HG03565 (cell line): ENCODE measurements at regions not wholly inside any gene's neighbourhood (a gene's known extent, or its start where the extent isn't known, plus 50 kb on each side); places are given as distances from the start of the nearest gene placed in this dataset.
"Not testable (repeated sequence)": the region's sequence is repeated elsewhere in the genome, so short reads cannot be mapped to it uniquely, and the experiment has no call there.

Experiments used
- ATAC-seq: cut with Tn5 transposase; IDR thresholded peaks from one replicate; pipeline ENCODE4 v1.9.1; 2021; ENCODE audit warnings: mild to moderate bottlenecking, moderate library complexity; ENCODE audit not compliant: unreplicated experiment

DNA sequence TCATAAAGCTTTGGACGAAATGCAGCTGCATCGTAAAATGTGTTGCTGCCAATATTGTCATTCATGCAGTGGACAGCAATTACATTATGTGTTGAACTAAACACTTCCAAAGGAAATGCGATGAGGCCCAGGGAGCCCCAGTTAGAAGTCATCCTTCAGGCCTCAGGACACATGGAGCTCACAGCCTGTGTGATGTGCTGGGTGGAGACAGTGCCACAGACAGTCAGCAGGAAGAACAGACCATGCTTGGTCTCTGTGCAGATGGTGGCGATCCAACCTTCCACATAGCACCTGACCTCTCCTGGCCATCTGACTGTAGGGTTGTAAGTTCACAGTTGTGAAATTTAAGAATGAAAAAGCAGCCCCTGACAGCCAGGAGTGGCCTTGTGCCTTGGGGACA, 118.3 kb upstream of the ALKAL2 start:
- no peak for ATAC-seq

DNA sequence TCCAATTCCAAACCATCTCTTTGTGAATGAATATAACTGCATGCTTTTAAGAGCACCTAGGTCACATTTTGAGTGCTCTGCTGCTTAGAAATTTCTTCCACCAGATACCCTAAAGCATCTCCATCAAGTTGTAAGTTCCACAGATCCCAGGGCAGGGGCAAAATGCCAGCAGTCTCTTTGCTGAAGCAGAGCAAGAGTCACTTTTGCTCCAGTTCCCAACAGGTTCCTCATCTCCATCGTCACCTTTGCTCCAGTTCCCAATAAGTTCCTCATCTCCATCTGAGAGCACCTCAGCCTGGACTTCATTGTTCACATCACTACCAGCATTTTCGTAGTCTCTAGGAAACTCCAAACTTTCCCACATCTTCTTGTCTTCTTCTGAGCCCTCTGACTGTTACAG, 116.7 kb upstream of the ALKAL2 start:
- ATAC-seq = no peak

DNA sequence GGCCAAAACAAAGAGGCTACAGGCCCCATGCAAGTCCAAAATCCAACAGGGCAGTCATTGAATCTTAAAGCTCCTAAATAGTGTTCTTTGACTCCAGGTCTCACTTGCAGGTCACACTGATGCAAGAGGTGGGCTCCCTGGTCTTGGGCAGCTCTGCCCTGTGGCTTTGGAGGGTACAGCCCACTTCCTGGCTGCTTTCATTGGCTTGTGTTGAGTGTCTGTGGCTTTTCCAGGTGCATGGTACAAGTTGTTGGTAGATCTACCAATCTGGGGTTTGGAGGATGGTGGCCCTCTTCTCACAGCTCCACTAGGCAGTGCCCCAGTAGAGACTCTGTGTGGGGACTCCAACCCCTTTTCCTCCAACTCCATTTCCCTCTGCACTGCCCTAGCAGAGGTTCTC, 115.8 kb upstream of the ALKAL2 start:
- ATAC-seq = no peak

DNA sequence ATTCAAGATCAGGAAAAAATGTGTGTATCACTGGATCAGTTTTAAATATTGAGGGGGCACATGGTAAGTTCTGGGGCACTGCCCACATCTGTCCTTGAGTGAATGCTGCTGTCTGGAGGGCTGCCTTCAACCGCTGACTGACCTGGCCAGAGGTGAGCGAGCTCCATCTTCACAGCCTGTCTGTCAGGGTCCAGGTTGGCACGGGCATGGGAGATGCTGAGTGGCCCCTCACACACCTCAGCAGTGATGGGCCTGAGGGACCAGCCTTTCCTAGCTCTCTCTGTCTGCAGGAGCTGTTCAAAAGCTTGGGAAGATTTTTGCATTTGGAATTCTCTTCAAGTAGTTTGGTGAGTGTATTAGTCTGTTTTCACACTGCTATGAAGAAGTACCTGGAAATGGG, 114.8 kb upstream of the ALKAL2 start:
- no peak for ATAC-seq

DNA sequence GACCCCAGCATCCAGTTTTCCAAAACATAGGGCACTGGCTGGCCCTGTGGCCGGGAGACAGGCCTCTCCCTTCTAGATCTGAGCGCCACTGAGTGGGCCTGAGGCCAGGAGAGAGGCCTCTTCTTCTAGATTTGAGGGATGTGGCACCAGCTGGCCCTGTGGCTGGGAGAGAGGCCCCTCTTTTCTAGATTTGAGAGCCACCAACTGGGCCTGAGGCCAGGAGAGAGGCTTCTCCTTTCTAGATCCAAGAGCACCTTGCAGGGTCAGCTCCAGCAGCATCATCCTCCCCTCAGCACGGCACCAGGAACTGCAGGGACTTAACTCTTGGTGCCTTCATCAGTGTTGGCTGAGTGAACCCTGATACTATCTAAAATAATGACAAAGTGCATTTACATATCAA, 114.3 kb upstream of the ALKAL2 start:
- no peak for ATAC-seq

DNA sequence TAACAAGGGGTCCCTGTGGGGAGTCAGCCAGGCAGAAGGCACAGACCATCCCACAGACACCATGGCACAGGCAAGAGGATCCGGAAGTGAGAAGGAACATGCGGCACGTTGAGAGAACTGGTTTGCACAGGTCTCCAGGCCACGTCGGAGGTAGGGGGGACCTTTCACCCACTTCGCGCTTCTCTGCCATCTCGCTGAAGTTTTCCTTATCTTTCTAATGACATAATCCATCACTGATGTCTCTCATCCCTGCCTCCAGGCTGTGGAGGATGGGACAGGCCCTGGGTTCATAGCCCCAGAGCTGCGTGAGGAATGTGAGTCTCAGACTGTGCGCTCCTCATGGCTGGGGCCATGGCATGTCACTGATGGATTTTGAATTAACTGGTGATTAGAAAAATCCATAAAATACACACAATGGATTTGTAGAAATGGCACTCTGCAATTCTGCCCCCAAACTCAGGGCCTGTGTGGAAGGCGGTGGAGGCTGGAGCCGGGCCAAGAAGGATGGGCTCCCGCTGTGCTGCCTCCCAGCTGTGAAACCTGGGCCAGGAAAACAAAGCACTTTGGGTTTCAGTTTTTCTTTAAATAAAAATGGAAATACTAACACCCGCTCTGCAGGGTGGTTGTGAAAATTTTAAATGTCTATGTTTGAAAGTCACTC, 113.3 kb upstream of the ALKAL2 start:
- no peak for ATAC-seq

DNA sequence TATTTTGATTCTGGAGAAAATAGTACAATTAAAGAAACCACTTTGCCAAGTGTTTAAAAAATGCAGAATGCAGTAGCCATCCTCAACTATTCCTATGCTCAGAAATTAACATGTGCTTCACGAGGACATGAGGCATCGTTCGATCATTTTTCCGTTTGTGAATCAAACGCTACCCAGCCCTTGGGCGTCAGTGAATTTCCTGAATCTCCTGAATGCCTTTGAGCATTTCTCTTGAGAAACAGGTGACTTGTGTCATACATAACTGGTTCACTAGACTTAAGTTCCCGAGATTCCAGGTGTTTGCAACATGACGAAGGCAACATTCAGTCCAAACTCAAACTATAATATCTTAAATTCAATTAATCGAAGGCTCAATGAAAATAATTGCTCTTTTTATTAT, 110.0 kb upstream of the ALKAL2 start:
- no peak for ATAC-seq

DNA sequence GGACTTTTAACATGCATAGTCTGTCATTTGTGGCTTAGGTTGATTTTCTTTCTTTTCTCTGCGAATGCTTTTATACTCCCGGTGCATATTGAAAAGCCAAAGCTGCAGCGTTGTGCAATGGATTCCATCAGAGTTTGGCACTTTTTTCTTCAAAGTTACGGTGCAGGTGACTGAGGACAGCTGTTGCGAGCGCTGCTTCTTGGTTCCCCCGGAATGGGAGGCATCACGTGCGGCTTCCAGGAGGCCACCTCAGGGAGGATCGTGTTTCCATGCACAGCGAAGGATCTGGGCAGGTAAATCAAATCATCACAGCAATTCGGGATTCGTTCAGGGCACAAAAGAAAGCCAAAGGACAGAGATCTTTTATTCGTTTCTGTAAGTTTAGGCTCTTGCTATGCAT, 109.6 kb upstream of the ALKAL2 start:
- ATAC-seq = no peak

DNA sequence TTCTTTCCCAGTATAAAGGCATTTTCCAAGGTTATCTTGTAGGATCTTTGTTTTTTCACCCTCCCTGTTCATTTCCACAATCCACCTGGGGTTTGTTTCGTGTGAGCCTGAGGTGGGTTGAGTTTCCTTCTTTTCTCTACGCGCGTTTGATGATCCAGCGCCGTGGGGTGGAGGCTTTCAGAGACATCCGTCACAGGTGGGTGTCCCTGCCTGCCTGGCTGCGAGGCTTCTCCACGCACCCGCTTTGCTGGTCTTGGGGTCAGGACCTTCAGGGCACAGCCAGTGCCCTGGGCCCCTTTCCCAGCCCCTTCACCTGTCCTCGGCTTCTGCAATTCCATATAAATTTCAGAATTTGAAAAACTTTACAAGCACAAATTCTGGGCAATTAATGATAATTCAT, 109.0 kb upstream of the ALKAL2 start:
- ATAC-seq = no peak

DNA sequence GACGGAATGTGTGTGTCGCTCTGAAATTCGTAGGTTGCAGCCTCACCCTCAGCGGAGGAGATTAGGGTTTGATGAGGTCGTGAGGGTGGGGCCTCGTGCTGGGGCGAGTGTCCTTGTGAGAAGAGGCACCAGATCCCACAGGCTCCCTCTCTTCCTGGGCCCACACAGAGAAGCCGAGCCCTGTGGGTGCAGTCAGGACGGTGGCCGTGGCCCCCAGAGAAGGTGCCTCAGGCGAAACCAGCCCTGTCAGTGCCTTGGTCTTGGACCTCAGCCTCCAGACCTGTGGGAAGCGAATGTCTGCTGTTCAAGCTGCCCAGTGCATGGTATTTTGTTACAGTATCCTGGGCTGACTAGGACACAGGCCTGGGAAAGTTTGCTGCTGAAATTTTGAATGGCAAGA, 108.0 kb upstream of the ALKAL2 start:
- no peak for ATAC-seq

DNA sequence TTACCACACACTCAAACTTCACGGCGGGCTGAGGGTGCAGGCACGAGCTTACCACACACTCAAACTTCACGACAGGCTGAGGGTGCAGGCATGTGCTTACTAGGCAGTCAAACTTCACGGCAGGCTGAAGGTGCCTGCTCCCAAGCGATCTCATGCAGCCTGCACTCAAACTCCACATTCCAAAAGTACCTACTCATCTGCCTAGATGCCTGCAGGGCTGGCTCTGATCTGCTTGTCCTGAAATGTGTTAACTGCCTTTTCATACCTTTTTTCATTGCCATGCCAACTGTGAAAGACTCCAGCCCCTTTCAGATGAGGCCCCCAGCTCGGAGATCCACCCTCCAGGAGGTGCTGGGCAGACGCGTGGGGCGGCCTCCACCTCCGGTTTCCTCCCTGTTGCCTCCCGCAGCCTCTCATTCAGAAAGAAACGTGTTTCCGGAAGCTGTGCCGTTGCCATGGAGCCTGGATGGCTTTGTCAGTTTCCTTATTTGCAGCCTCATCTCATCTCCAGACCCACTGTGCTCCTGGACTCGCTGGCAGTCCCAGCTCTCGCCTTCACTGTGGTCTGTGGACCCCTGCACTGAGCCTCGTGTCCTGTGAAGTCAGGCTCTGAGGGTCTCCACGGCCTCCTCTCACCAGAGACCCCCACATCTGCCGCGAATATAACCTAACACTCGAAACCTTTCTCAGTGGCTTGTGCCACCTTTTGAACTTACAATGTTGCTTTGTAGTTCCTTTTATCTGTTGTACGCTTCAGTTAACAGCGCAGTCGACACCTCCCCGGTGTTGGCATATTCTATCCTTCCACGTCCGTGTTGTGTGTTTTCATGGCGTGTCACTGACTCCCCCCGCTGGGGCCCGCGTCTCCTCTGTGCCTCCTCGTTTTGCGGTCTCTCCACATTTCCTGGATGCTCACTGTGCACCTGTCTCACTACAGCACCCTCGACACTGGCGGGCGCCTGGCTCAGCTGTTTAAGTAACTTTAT, 106.1 kb upstream of the ALKAL2 start:
- peak; percentile 73 for ATAC-seq

DNA sequence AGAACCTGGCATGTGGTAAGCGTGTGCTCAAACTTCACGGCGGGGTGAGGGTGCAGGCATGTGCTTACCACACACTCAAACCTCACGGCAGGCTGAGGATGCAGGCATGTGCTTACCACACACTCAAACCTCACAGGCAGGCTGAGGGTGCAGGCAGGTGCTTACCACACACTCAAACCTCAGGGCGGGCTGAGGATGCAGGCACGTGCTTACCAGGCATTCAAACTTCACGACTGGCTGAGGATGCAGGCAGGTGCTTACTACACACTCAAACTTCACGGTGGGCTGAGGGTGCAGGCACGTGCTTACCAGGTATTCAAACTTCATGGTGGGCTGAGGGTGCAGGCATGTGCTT, 105.0 kb upstream of the ALKAL2 start:
- no peak for ATAC-seq

DNA sequence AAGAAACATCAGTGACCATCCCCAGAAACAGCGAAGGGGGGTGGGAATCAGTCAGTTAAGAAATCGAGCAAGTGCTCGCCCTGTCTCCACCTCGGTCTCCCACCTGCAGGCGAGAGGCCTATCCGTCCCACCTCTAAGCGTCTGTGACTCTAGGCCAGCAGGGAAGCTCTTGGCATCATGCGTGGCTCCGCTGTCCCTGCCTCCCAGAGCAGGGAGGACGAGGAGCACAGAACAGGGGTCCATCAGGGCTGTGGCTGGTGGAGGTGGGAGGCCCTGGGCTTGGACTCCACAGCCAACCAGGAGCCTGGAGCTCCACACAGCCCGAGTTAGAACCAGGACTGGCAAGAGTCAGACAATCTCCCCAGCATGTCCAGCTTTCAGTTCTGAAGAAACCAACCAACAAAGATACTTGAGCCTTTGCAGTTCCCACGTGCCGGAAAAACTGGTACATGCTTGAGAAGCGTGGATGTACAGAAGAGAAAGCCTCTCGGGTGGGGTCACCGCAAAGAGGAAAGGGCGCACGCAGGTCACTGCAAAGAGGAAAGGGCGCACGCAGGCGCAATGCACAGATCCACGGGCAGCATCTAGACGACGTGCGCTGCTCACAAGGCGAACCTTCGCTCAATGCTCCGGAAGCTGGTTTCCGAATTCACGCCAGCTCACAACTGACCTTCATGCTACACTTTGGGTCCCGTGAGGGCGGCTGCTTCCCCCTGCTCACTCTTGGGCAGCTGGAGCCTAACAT, 104.5 kb upstream of the ALKAL2 start:
- ATAC-seq = no peak

DNA sequence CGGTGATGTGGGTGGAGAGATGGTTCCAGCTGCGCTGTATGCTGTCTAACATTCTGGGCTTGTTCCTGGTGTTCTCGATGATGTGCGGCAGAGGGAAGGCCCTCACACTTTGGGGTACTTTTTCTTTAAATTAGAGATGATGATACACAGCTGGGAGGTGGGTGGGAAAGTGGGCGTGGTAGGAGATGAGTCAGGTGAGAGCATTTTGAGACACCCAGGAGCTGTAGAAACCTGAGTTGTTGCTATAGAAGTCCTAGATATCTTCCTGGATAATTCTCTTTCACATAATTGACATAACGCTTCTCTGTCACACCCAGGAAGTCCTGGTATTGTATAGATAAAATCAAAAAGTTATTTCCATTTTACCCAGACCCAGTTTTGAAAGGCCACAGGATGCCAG, 103.8 kb upstream of the ALKAL2 start:
- ATAC-seq = no peak

DNA sequence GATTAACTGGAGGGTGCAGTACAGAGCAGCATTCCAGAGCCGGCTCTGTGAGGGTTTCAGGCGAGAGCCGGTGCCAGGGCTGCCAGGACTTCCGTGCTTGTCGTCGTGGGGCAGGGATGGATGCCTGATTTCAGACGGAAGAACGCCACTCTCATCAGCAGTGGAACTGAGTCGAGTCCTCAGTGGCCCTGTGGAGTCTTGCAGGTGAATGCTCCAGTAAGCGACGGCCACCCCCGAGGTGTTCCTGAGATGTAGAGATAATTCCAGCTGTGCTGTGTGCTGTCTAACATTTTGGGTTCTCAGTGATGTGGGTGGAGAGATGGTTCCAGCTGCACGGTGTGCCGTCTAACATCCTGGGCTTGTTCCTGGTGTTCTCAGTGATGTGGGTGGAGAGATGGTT, 103.1 kb upstream of the ALKAL2 start:
- no peak for ATAC-seq

DNA sequence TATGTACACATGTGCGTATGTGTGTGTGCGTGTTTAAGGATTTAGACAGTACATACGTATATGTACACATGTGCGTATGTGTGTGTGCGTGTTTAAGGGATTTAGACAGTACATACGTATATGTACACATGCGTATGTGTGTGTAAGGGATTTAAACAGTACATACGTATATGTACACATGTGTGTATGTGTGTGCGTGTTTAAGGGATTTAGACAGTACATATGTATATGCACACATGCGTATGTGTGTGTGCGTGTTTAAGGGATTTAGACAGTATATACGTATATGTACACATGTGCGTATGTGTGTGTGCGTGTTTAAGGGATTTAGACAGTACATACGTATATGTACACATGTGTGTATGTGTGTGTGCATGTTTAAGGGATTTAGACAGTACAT, 102.1 kb upstream of the ALKAL2 start:
- ATAC-seq = not testable (repeated sequence)

DNA sequence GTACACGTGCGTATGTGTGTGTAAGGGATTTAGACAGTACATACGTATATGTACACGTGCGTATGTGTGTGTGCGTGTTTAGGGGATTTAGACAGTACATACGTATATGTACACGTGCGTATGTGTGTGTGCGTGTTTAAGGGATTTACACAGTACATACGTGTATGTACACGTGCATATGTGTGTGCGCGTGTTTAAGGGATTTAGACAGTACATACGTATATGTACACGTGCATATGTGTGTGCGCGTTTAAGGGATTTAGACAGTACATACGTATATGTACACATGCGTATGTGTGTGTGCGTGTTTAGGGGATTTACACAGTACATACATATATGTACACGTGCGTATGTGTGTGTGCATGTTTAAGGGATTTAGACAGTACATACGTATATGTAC, 100.9 kb upstream of the ALKAL2 start:
- not testable (repeated sequence) for ATAC-seq

DNA sequence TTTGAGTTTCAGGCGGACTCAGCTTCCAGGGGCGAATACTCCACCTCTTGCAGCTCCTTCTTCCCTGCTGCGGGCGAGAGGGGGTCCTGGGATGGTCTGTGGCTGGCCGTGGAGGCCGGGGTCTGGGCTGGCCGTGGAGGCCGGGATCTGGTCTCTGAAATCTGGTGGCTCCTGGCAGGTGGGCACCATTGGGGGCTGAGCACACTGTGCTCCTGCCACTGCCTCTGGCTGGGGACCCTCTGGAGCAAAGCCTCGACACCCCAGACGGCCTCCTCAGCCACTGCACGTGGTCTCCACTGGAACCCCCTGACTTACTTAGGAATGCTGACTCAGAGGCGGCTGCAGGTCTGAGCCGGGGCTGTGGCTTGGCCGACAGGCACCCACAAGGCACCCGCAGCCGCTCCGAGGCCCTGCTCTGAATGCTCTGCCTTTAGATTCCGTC, 100.1 kb upstream of the ALKAL2 start:
- no peak for ATAC-seq

DNA sequence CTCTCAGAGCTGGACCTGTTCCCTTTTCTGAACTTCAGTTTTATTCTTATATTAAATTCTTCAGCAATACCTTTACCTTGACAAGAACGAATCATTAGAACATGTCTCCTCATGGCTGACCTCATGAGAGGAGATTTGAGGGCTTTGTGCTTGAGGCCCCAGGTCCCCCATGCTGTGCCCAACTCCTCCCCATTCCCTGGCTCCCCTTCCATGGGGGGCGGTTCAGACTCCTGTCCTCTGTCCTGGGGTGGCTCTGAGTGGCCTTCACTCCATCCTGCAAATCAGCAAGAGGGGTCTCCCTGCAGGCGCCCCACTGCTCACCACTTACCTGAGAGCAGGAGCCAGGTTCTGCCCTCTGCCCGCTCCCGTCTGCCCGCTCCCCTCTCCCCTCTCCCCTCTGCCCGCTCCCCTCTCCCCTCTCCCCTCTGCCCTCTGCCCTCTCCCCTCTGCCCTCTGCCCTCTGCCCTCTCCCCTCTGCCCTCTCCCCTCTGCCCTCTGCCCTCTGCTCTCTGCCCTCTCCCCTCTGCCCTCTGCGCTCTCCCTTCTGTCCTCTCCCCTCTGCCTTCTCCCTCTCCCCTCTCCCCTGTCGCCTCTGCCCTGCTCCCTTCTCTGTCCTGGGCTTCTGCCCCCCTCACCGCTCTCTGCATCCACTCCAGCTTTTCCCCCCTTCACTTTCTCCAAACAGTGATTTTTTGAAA, 98.7 kb upstream of the ALKAL2 start:
- no peak for ATAC-seq

DNA sequence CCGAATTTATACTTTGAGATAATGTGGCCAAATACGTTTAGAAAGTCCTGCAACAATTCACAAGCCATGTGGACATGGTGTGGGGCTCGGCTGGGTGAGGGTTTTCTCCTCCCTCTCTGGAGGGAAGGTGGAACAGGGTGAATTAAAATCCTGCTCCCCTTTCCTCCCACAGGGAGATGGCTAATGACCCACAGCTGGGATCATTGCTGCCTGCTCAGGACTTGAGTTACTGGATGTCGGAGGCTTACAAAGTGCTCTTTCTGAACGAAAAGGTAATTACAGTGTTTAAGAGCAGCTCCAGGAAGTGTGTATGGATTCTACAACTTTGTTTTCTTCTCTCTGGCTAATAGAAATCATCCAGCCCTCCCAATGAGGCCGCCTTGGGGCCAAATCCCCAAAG, 97.9 kb upstream of the ALKAL2 start:
- no peak for ATAC-seq

DNA sequence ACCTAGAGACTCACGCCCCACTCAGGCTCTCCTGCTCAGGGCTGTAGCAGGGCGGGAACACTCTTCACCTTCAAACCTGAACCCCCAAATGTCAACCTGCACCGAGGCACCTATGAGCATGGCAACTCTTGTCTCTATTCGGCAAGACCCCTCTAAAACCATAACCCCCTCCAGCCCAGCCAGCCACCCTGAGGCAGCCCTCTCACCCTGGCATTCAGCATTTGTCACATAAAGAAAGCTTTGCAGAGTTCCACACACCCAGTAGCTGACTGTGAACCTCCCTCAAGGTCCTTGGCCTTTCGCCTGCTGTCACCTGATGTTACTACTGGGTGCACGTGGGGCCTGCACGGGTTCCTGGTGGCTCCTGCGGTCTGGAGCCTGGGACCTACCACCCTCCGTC, 97.2 kb upstream of the ALKAL2 start:
- no peak for ATAC-seq
